GM19035 (cell line): ENCODE measurements at regions not wholly inside any gene's neighbourhood (a gene's known extent, or its start where the extent isn't known, plus 50 kb on each side); places are given as distances from the start of the nearest gene placed in this dataset.

Experiments used
- ATAC-seq: cut with Tn5 transposase; IDR thresholded peaks from one replicate; pipeline ENCODE4 v1.9.1; 2021; ENCODE audit not compliant: unreplicated experiment

- ATAC-seq: no peak
Observed at GRCh38 chr12:93042283-93042682, 113.2 kb upstream of the EEA1 start.

DNA sequence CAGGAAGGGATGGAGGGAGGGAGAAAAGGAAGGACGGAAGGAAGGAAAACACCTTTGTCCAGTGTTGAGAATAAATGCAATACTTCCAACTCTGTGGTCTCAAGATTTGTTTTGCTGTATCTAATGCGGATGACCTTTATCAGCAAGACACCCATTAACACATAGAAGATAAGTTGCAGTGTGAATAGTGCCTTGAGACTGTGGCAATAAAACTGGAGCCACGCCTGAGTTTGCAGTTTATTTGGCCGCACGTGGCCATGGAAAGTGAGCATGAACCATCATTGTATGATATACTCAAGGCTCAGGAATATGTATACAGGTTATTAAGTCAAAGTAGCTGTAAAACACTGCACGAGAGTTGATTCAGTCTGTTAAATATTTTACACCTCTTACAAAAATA is 113.6 kb upstream of the EEA1 start:
- no peak for ATAC-seq

DNA sequence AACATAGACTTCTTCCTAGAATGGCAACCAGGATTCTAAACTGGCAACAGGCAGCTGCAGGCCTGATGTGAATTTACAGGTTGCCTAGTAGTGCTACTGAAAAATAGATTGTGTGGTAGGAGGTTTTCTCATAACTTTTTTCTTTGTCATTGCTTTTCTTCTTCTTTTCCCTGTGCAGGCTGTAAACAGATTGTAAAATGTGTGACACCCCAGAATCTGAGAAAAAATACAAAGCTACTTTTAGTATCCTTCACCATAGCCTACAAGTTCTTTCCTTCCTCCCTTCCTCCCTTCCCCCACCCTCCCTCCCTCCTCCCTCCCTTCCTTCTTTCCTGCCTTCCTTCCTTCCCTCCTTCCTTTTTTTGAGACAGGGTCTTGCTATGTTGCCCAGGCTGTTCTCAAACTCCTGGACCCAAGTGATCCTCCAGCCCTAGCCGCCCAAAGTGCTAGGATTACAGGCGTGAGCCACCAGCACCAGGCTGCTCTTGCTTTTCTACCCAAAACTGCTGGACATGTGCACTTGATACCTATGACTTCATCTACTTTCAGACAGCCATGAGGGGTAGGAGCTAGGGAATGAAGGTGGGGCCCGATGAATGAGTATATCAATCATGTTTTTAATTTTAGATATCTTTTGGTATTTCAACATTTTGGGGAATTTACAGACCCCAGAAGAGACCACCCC is 114.2 kb upstream of the EEA1 start:
- no peak for ATAC-seq

DNA sequence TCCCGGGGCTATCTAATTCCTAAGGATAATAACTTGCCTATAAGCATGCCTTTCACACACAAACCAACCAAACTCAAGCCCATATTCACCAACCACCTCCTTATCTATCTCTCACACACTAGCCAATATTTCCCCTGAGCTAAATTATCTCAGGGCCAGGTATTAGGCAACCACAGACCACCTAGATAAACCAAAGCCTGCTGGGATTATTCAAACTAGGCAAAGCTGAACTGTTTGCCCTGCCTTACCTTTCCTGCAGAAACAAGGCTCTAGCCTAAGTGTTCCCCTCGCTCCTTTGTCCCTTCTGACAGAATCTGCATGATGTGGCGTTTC is 114.7 kb upstream of the EEA1 start:
- ATAC-seq: no peak

DNA sequence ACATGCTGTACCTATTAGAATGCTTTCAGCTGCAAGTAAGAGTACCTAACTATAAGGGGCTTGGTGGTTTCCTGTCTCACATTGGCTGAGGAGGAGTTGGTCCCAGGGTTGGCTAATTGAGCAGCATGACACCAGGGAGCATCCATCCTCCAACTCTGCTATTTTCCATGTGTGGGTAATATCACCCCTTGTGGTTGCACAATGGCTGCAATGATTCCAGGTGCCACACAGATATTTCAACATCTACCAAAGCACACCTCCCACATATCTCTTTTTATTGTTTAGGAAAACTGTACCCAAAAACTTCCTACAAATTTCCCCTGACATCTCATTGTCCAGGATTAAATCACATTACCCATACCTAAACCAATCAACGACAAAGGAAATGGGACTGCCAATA is 118.0 kb upstream of the EEA1 start:
- no peak for ATAC-seq

DNA sequence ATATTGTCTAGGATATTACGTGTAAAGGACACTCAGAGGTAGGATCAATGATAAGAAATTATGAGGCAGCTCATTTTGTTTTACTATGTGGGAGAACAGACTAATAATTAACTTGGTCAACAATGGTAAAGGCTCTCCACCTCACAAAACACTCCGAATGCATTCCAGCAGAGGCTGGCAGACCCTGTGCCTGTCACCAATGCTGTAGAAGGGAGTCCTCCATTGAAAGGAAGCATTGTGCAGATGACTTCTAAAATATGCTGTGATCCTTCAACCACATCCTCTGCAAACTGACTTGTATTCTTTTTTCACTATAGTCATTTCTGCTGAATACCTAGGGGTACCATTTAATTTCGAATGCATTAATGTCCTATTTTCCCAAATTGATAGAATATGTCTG is 119.6 kb upstream of the EEA1 start:
- ATAC-seq: no peak

DNA sequence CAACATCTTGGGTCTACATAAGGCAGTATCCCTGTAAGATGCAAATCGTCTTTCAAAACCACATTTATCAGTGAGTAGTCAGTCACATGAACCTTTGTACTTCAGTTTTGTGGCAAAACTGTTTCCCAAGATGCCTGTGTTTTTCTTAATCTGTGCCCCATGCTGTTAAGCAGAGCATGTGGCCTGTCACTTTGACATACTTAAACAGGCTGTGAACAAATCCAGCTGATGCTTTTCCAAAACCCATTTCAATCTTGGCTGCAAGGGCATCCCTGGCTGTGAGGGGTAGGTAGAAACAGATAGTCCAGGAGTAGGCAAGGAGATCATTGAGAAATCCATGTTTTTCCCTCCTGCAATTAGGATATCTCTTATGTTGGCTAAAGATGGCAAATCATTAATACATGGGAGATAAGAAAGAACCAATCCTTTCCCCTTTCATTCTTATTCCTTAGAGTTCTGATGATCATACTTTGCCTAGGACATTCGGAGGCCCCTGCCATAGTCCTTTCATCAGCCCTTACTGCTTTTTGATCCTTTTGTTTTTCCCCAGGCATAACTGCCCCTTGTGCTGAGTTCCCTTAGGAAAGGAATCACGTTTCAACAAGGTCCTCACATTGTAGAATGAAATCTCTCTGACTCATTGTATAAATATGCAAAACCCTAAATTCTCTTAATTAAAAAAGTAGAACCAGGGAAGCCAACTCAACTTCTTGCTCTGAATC is 121.1 kb upstream of the EEA1 start:
- ATAC-seq: no peak

DNA sequence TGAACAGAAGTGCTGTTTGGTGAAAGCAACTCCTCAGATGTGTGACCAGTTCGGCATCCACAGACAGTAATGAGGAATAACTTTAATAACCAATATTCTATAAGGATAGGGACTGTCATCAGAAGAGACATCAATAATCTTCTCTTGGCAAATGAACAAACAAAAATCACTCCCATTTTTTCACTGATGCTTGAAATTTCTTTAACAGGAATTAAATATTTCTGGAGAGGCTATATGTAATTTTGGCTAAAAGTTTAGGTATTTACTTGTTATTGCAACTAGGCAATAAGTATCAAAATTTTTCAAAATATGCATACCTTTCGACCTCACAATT is 121.6 kb upstream of the EEA1 start:
- ATAC-seq: no peak

GRCh38 chr12:93054021-93054420 is 124.9 kb upstream of the EEA1 start:
- ATAC-seq: no peak

GRCh38 chr12:93055221-93055620 is 126.1 kb upstream of the EEA1 start:
- no peak for ATAC-seq

- ATAC-seq: no peak
Observed at GRCh38 chr12:93056971-93057535, 128.0 kb upstream of the EEA1 start.

GRCh38 chr12:93058280-93058679 is 129.2 kb upstream of the EEA1 start:
- ATAC-seq: no peak

DNA sequence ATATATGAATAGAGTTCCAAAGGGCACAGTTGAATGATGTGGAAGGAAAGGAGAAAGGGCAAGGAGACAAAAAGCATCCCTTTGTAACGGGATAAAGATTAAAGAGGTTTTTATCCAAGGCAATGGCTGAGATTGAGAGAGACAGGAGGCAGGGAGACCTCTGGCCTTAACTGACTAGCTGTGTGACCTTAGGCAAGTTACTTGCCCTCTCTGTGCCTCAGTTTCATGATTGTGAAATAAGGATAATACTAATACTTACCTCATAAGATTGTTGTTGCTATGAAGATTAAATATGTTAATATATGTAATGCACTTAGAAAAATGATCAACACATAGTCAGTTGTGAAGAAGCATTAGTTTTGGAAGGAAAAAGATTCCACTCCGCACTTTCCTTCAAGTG is 130.2 kb upstream of the EEA1 start:
- ATAC-seq: no peak

DNA sequence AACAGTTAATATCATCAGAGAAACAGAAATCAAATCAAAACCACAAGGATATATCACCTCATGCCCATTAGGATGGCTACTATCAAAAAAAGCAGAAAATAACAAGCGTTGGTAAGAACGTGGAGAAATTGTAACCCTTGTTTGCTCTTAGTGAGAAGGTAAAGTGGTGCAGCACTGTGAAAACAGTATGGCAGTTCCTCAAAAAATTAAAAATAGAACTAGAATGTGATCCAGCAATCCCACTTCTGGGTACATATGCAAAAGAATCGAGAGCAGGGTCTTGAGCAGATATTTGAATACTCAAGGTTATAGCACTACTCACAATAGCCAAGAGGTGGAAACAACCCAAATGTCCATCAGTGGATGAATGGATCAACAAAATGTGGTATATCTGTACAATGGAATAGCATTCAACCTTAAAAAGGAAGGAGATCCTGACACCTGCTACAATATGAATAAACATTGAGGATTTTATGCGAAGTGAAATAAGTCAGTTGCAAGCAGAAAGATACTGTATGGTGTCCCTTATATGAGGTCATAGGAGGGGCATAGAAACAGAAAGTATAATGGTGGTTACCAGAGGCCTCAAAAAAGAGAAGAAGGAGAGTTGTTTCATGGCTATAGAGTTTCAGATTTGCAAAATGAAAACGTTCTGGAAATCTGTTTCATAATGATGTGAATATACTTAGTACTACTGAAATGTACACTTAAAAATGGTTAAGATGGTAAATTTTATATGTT is 131.0 kb upstream of the EEA1 start:
- peak; percentile 99 for ATAC-seq

DNA sequence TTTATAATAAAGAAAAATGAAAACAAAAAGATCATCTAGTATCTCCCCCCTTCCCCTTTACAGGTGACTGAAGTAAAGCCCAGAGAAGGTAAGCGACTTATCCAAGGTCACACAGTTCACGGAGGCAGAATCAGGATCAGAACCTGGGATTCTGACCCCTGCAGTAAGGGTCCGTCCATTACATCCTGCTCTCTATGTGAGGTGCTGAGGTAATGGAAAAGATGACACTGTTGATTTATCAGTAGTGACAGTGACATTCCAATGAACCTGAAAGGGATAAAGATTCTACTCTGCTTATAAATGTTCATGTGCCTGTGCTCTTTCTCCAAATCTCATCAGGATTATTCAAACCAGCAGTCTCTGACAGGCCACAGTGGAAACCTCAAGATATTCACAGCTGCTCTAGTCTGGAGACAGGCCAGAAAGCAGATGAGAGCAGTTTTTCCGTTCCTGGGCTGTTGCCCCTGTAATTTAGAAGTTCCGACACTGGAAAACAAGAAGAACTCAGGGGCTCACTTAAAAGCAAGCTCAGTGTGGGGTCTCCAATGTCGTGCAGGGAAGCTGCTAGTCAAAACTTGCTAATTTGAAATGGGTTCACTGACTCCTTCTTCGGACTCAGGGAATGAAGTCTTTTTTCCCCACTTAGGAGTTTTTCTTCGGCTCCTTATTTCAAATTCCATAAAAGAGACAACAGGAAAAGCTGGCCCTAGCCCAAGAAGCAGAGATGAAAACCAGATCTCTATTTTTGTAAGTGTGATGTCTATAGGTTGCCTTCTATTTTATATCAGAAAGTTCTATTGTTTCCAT is 131.8 kb upstream of the EEA1 start:
- ATAC-seq: no peak

DNA sequence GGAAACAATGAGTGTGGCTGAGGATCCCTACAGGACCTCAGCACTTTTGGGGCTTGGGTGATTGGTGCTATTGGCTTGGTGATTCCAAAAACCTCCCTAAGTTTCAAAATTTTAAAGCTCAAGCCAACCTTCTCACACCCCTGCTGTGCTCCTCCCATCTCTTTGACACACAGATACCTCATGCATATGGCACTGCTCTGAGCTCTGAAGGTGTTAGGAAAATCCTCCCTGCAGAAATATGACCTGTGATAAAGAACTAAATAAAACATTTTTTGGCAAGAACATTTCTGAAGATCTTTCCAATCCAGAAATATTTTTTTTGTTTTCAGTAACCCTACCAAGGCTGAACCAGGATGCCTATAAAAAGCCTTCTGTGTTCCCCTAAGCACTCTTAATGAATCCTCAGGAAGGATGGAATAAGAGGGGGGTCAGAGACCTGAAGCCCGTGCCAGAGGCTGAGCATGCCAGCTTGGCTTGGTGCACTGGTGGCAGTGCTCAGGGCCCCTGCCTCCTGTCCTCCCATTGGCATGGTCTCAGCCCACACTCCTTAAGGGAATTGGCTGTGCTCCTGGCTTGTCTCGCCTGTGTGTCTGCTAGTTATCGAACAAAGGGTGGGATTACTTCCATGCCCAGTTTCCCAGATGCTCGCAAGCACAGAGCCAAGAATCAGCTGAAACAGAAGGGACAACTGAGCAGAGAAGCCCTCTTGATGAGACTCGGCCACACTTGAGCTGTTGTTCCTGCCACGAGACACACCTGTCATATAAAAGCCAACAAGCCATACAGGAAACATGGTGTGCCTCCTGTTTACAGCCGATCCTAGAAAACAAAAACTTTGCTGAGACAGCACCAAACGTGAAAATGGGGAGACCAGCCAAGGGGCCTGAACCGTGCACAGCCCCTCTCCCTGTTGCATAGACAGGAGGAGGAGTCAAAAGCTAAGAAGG is 132.7 kb upstream of the EEA1 start:
- ATAC-seq: no peak

GRCh38 chr12:93065896-93066295 is 136.8 kb upstream of the EEA1 start:
- no peak for ATAC-seq

DNA sequence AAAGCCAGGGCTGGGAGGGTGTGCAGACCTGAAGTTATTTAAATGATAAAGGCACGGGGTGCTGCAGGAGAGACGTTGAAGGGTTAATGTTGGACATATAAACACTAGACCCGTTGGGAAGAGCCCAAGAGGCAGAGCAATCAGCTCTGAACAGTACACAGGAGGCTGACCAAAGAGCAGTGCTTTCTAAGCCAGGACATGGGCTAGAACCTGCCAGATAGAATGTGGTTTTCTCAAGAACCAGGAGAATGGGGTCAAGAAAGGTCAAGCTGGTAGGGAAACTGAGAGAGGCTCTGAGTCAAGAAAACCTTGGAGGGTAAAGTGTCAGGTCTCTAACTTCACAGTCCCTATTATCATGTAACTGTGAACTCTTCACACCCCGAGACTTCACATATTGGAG is 143.2 kb upstream of the EEA1 start:
- ATAC-seq: no peak

DNA sequence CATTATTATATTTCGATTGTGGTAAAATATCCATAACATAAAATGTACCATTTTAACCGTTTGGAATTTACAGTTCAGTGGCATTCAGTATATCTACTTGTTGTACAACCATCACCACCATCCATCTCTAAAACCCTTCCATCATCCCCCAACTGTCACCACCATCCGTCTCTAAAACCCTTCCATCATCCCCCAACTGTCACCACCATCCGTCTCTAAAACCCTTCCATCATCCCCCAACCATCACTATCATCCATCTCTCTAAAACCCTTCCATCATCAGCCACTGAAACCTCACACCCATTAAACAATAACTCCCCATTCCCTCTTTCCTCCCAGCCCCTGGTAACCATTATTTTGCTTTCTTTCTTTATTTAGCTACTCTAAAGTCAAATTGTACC is 144.2 kb upstream of the EEA1 start:
- ATAC-seq: no peak

DNA sequence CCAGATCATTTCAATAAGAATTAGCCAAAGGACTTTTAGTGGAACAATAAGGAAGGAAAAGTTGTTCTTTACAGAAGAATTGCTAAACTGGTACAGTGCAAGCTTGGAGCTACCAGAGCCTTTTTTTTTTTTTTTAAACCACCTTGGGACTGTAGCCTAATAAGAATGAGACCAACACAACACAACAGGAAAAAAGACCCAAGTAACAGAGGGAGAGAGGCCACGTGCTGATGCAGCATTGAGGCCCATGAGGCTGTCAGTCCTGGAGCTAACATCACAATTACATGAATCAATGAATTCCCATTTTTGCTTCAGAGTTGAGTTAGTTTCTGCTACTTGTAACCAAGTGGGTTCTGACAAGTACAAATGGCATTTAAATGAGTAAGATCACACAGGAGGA is 149.0 kb upstream of the EEA1 start:
- no peak for ATAC-seq
